GM20000 (cell line): ENCODE measurements at regions not wholly inside any gene's neighbourhood (a gene's known extent, or its start where the extent isn't known, plus 50 kb on each side); places are given as distances from the start of the nearest gene placed in this dataset.

Source experiments
- DNase-seq: peaks from one replicate; pipeline ENCODE4 v3.0.0; 2012; ENCODE audit warnings: low spot score
- TF ChIP-seq, protein P1 (sequence below): IDR thresholded peaks from 2 replicates; pipeline ENCODE4 v1.5.1; 2012; ENCODE audit warnings: mild to moderate bottlenecking, control low read depth; ENCODE audit errors: extremely low read depth, missing control alignments

DNA sequence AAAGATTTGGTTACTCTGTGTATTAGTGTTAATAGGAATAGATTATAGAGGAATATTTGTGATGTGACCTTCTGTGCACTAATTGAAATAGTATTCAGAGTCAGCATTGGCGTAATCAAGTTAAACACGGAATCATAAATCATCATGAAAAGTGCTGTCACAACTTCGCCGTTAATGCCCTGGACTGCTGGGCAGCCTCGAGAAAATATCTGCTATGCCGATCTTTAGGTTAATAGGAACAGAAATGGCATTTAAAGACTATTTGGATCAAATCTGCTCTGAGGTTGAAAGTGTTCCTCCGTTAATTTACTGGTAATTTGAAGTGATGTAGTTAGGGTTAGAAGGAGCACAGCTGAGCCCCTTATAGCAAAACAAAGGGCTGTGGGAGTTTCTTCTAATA, 219.0 kb downstream of the MZT1 start:
- TF ChIP-seq, protein P1, sequence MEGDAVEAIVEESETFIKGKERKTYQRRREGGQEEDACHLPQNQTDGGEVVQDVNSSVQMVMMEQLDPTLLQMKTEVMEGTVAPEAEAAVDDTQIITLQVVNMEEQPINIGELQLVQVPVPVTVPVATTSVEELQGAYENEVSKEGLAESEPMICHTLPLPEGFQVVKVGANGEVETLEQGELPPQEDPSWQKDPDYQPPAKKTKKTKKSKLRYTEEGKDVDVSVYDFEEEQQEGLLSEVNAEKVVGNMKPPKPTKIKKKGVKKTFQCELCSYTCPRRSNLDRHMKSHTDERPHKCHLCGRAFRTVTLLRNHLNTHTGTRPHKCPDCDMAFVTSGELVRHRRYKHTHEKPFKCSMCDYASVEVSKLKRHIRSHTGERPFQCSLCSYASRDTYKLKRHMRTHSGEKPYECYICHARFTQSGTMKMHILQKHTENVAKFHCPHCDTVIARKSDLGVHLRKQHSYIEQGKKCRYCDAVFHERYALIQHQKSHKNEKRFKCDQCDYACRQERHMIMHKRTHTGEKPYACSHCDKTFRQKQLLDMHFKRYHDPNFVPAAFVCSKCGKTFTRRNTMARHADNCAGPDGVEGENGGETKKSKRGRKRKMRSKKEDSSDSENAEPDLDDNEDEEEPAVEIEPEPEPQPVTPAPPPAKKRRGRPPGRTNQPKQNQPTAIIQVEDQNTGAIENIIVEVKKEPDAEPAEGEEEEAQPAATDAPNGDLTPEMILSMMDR, result no peak
- DNase-seq, result no peak

DNA sequence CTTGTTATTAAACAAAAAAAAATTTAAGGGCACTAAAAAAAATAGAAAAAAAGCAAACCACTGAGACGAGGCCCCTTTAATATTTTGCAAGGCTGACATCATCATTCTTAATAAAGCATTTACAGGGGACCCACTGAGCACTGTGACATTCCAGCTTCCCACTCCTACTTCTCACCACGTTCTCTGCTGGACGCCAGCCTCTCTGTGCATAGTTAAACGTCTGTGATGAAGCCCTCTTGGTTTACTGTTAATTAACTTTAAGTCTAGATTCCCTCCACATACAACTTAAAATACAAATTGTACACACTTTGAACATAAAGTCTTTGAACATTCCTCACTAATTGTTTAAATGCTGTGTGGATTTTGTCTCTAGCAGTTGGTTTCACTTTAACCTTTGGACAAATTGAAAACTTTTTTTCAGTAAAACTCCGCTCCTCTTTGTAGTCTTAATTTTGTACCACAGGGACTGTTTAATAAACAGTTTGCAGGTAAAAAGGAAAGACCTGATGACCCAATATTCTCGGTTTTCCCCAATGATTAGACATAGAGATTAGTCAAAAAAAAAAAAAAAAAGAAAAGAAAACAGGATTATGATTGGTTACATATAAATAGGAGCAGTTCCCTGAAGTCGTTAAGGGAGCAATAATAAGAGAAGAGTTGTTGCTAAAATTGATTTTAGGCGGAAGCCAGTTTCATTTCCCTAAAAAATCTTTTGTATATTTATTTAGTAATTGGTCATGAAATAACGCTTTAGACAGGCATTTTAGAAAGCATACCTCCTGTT, 219.8 kb downstream of the MZT1 start:
- no peak for DNase-seq
- TF ChIP-seq, protein P1, result no peak

DNA sequence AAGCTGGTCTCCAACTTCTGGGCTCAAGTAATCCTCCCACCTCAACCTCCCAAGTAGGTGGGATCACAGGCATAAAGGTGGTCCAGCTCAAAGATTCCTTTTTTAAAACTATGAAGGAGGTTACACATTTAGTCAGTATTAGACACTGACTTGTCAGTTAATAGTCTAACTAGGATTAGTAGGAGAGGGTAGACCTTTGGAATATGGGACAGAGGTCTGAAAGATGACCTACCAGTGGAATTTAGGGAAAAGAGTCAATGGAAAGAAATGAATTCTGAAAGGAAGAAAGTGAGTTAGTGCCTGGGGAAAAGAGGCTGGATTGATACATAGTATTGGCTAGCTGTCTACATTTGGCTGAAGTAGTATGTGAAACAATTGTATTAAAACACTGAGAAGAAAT, 220.7 kb downstream of the MZT1 start:
- no peak for DNase-seq
- TF ChIP-seq, protein P1, result no peak

DNA sequence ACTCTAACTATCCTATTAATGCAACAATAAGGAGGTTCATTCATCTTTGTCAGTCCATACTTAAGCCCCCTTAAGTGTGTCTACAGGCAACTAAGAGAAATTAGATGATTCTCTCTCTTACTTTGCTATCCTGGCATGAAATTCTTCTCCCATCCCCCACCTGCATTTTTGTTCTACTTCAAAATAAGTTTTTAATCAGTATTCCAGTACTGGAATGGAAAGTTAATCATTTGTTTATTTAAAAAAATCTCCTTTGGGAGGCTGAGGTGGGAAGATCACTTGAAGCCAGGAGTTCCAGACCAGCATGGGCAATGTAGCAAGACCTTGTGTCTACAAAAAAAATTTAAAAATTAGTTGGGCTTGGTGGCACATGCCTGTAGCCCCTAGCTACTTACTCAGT, 222.1 kb downstream of the MZT1 start:
- no peak for DNase-seq

DNA sequence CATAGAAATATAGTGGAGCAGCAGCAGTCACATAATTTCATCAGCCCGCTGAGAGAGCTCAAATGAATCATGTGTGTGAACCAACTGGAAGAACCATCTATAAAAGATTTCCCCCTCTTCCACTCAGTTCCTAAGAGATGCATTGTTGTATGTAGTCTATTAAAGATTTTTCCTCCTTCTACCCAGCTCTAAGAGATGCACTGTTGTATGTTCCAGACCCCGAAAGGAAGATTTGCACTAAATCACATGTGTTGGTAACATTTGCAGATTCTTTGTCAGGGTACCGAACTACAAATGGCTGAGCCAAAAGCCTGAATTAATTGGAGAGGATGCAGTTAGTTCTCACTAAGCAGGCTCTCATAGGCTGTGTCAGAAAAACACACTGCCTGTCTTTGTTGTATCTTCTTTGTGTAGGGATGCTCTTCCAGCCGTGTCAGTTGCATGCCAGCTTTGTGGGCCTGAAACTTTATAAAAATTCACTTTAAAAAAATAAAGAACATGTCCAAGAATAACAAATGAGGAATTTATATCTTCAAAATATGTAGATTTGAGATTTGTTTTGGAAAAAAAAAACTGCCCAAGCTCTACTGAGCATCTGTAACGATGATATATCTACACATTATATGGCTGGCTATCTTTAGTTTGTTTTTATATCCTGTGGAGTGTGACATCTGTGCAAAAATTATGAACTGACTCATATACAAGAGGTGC, 223.1 kb downstream of the MZT1 start:
- TF ChIP-seq, protein P1, result no peak
- no peak for DNase-seq

More for the DNA sequence above, 222.1 kb downstream of the MZT1 start:
- TF ChIP-seq, protein P1, result no peak

DNA sequence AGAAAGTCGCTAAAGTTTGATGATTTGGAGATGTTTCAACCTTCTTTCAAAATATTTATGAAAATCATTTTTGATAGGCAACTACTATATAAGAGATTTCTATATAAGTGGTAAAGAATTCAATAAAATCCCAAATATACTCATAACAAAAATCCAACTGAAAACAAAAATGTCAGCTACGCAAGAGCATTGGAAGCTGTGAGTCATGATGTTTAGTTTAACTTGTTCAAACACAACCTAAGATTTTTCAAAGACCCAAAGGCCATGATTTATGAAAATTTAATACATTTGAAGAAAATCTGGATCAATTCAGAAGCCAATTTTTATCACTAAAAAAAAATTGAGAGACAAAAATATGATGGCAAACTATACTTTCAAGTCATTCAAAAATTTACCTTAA, 226.6 kb downstream of the MZT1 start:
- DNase-seq, result no peak
- TF ChIP-seq, protein P1, result no peak

DNA sequence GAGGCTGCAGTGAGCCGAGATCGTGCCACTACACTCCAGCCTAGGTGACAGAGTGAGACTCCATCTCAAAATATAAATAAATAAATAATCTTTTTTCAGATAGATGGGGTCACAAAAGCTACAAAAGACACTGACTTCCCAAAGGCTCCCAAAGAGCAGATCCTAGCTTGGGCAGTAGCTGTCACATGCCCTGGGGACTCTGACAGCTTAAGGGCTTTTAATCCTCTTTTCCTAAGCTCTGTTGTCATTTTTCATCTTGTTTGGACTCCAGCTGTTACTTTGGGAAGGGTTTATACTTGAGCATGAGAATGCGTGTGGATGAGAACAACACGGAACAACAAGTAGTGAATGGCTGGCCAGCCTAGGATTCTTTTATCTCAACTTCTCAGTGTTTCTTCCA, 231.7 kb downstream of the MZT1 start:
- TF ChIP-seq, protein P1, result no peak
- DNase-seq, result no peak
